Neural cell (in vitro differentiated cells): ENCODE measurements at regions not wholly inside any gene's neighbourhood (a gene's known extent, or its start where the extent isn't known, plus 50 kb on each side); places are given as distances from the start of the nearest gene placed in this dataset.

Source experiments
- H2AFZ ChIP-seq: fragments of 200-600, 300-800 bp; sonication (generic), shearing (Covaris generic); 2 replicates; pipeline ENCODE4 v1.6.0; 2014; ENCODE audit warnings: low read depth, mild to moderate bottlenecking, antibody characterized with exemption, low read length, moderate library complexity
- H3F3A ChIP-seq: fragments of 200-600 bp; shearing (Covaris generic); 2 replicates; pipeline ENCODE4 v1.6.1; 2016; ENCODE audit warnings: mild to moderate bottlenecking, moderate library complexity, mixed read lengths, antibody characterized with exemption, low read length; ENCODE audit not compliant: insufficient read depth, poor library complexity, severe bottlenecking
- H3K27ac ChIP-seq: fragments of 200-600, 300-800 bp; sonication (generic), shearing (Covaris generic); 2 replicates; pipeline ENCODE4 v1.5.1; 2014; ENCODE audit warnings: mild to moderate bottlenecking, low read length, moderate library complexity
- H3K27me3 ChIP-seq: fragments of 300-800, 200-600 bp; sonication (generic), shearing (Covaris generic); 2 replicates; pipeline ENCODE4 v1.6.0; 2014; ENCODE audit warnings: mild to moderate bottlenecking, low read depth, low read length, moderate library complexity; ENCODE audit not compliant: insufficient read depth
- H3K36me3 ChIP-seq: fragments of 300-800, 200-600 bp; sonication (generic), shearing (Covaris generic); 2 replicates; pipeline ENCODE4 v1.5.1; 2014; ENCODE audit warnings: mild to moderate bottlenecking, antibody characterized with exemption, low read length, moderate library complexity; ENCODE audit not compliant: insufficient read depth
- H3K4me2 ChIP-seq: fragments of 300-800, 200-600 bp; sonication (generic), shearing (Covaris generic); 2 replicates; pipeline ENCODE4 v1.6.0; 2014; ENCODE audit warnings: mild to moderate bottlenecking, low read length
- H3K4me3 ChIP-seq: fragments of 300-800, 200-600 bp; sonication (generic), shearing (Covaris generic); 2 replicates; pipeline ENCODE4 v1.5.1; 2014; ENCODE audit warnings: mild to moderate bottlenecking, low read length, moderate library complexity
- H3K79me2 ChIP-seq: fragments of 200-600 bp; shearing (Covaris generic); replicated peaks from 2 replicates; pipeline ENCODE4 v1.6.0; 2014; ENCODE audit warnings: mild to moderate bottlenecking, low read length, moderate library complexity; ENCODE audit not compliant: insufficient read depth
- H3K9ac ChIP-seq: fragments of 300-800, 200-600 bp; sonication (generic), shearing (Covaris generic); 2 replicates; pipeline ENCODE4 v1.6.1; 2016; ENCODE audit warnings: mild to moderate bottlenecking, low read length, mixed read lengths
- H3K9me2 ChIP-seq: fragments of 200-600 bp; shearing (Covaris generic); 2 replicates; pipeline ENCODE4 v1.6.1; 2016; ENCODE audit warnings: mild to moderate bottlenecking, low read length, mixed read lengths; ENCODE audit not compliant: insufficient read depth
- H3K9me3 ChIP-seq: fragments of 200-600, 300-800 bp; sonication (generic), shearing (Covaris generic); 2 replicates; pipeline ENCODE4 v1.6.1; 2016; ENCODE audit warnings: mild to moderate bottlenecking, mixed run types, low read length, moderate library complexity, mixed read lengths
- H4K20me1 ChIP-seq: fragments of 200-600 bp; shearing (Covaris generic); 2 replicates; pipeline ENCODE4 v1.6.1; 2016; ENCODE audit warnings: mild to moderate bottlenecking, mixed run types; ENCODE audit not compliant: insufficient read depth
- CTCF ChIP-seq: fragments of 450-650 bp; IDR thresholded peaks from 2 replicates; pipeline ENCODE4 v1.5.1; 2014; ENCODE audit warnings: antibody characterized with exemption, mild to moderate bottlenecking, moderate library complexity; ENCODE audit not compliant: poor library complexity, severe bottlenecking
- EP300 ChIP-seq: fragments of 450-650 bp; conservative IDR thresholded peaks from 2 replicates; pipeline ENCODE4 v1.6.1; 2014; ENCODE audit warnings: antibody characterized with exemption, mild to moderate bottlenecking, moderate library complexity; ENCODE audit not compliant: poor library complexity, severe bottlenecking
- EZH2 ChIP-seq: fragments of 200-600, 300-800 bp; shearing (Covaris generic), sonication (generic); IDR thresholded peaks from 2 replicates; pipeline ENCODE4 v1.6.1; 2014; ENCODE audit warnings: antibody characterized with exemption, low read length, borderline replicate concordance, mild to moderate bottlenecking; ENCODE audit not compliant: insufficient read depth, poor library complexity, severe bottlenecking
- MXI1 ChIP-seq: fragments of 450-650 bp; conservative IDR thresholded peaks from 2 replicates; pipeline ENCODE4 v1.6.1; 2014; ENCODE audit warnings: antibody characterized with exemption, mild to moderate bottlenecking; ENCODE audit not compliant: poor library complexity, severe bottlenecking
- POLR2AphosphoS5 ChIP-seq: IDR thresholded peaks from 2 replicates; pipeline ENCODE4 v1.6.1; 2012
- RAD21 ChIP-seq: fragments of 450-650 bp; conservative IDR thresholded peaks from 2 replicates; pipeline ENCODE4 v1.6.1; 2014; ENCODE audit warnings: antibody characterized with exemption, mild to moderate bottlenecking, moderate library complexity
- SMC3 ChIP-seq: fragments of 450-650 bp; conservative IDR thresholded peaks from 2 replicates; pipeline ENCODE4 v1.6.1; 2014; ENCODE audit warnings: antibody characterized with exemption, mild to moderate bottlenecking, moderate library complexity; ENCODE audit not compliant: poor library complexity
- TAF1 ChIP-seq: IDR thresholded peaks from 2 replicates; pipeline ENCODE4 v1.6.1; 2012; ENCODE audit warnings: low read depth
- TF ChIP-seq, protein P1 (sequence below): IDR thresholded peaks from 2 replicates; pipeline ENCODE4 v1.6.1; 2012; ENCODE audit warnings: borderline replicate concordance

DNA sequence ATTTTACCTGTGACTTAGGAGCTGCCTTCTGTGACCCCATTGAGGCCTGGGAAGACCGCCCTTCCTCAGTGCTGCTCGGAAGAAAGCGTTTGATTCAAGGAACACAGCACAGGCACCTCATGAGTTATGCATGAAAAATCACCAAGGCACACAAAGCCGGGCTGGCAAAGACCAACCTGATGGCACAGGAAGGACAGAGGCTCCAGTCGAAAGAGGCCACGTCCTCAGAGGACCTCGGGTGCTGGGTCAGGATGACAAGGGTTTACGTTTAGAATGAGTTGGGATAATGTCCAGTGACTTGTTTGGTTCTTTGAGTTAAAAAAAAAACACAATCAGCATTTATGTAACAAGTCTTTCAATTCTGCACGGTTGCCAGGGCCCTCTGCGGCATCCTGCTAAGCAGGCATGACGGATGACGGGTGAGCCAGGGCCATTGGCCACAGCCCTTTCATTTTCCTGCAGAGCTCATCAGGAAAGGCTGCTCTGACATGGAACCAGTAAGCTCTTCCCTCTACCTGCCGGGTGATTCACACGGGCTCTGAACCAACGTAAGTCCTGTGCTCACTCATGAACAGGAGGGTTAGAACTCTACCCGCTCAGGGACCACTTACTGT lies 112.8 kb downstream of the DACT2 start:
- TF ChIP-seq, protein P1, sequence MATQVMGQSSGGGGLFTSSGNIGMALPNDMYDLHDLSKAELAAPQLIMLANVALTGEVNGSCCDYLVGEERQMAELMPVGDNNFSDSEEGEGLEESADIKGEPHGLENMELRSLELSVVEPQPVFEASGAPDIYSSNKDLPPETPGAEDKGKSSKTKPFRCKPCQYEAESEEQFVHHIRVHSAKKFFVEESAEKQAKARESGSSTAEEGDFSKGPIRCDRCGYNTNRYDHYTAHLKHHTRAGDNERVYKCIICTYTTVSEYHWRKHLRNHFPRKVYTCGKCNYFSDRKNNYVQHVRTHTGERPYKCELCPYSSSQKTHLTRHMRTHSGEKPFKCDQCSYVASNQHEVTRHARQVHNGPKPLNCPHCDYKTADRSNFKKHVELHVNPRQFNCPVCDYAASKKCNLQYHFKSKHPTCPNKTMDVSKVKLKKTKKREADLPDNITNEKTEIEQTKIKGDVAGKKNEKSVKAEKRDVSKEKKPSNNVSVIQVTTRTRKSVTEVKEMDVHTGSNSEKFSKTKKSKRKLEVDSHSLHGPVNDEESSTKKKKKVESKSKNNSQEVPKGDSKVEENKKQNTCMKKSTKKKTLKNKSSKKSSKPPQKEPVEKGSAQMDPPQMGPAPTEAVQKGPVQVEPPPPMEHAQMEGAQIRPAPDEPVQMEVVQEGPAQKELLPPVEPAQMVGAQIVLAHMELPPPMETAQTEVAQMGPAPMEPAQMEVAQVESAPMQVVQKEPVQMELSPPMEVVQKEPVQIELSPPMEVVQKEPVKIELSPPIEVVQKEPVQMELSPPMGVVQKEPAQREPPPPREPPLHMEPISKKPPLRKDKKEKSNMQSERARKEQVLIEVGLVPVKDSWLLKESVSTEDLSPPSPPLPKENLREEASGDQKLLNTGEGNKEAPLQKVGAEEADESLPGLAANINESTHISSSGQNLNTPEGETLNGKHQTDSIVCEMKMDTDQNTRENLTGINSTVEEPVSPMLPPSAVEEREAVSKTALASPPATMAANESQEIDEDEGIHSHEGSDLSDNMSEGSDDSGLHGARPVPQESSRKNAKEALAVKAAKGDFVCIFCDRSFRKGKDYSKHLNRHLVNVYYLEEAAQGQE, result no peak
- TF ChIP-seq RAD21 (no peak), TAF1 (no peak), POLR2AphosphoS5 (no peak), SMC3 (no peak), MXI1 (no peak), EP300 (no peak), CTCF (no peak), EZH2 (no peak)
- Histone ChIP-seq H3K27ac (no peak overlapping the region), H3F3A (no peaks in the 10 kb centered on the region)

GRCh38 chr6:168206186-168206585 lies 113.4 kb downstream of the DACT2 start:
- TF ChIP-seq EZH2, result no peak
- Histone ChIP-seq H3K27me3 (no peaks in the 10 kb centered on the region), H3K9me2 (no peaks in the 10 kb centered on the region), H3K9ac (no peak overlapping the region), H3F3A (no peaks in the 10 kb centered on the region), H3K4me3 (no peak overlapping the region), H2AFZ (no peak overlapping the region), H3K79me2 (no peaks in the 10 kb centered on the region), H3K9me3 (no peaks in the 10 kb centered on the region), H3K4me2 (no peak overlapping the region), H3K27ac (no peak overlapping the region), H4K20me1 (no peaks in the 10 kb centered on the region), H3K36me3 (no peaks in the 10 kb centered on the region)

More for the DNA sequence above, 112.8 kb downstream of the DACT2 start:
- H3K4me2 ChIP-seq, result no peak overlapping the region
- no peak overlapping the region for H2AFZ ChIP-seq
- H3K79me2 ChIP-seq, result no peaks in the 10 kb centered on the region
- no peaks in the 10 kb centered on the region for H4K20me1 ChIP-seq
- H3K4me3 ChIP-seq, result no peak overlapping the region
- no peaks in the 10 kb centered on the region for H3K27me3 ChIP-seq
- H3K36me3 ChIP-seq, result no peaks in the 10 kb centered on the region
- no peaks in the 10 kb centered on the region for H3K9me2 ChIP-seq
- no peaks in the 10 kb centered on the region for H3K9me3 ChIP-seq
- H3K9ac ChIP-seq, result no peak overlapping the region

DNA sequence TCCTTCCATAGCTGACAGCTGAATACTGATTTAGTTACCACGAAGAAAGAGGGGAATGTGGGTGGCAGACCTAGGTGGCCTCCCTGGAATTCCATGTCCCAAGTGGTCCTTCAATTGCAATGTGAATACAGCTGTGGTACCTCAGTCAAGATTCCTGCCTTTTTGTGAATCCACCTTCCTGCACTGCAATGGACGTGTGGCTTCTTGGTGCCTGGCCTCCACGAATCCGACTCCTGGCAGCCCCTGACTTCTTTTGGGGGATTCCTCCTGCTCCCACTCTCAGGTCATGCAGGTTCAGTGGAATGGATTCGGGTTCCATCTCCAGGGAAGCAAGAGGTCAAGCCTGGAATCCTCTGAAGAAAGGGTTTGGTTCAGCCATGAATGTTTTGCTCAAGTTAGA lies 117.8 kb downstream of the DACT2 start:
- H3K9ac ChIP-seq, result no peak overlapping the region
- no peak overlapping the region for H3K4me2 ChIP-seq
- no peaks in the 10 kb centered on the region for H3K27me3 ChIP-seq
- no peak for TF ChIP-seq CTCF
- no peak for TF ChIP-seq RAD21
- no peak for TF ChIP-seq SMC3
- TF ChIP-seq, protein P1, result no peak
- TF ChIP-seq POLR2AphosphoS5, result no peak
- no peak for TF ChIP-seq EZH2
- TF ChIP-seq EP300, result no peak
- TF ChIP-seq MXI1, result no peak
- no peak for TF ChIP-seq TAF1
- H4K20me1 ChIP-seq, result no peaks in the 10 kb centered on the region
- H3F3A ChIP-seq, result no peaks in the 10 kb centered on the region
- H3K27ac ChIP-seq, result no peak overlapping the region
- H3K4me3 ChIP-seq, result no peak overlapping the region
- no peaks in the 10 kb centered on the region for H3K9me2 ChIP-seq
- no peaks in the 10 kb centered on the region for H3K36me3 ChIP-seq
- H2AFZ ChIP-seq, result no peak overlapping the region
- no peaks in the 10 kb centered on the region for H3K9me3 ChIP-seq
- no peaks in the 10 kb centered on the region for H3K79me2 ChIP-seq
